Aorta (tissue), 5 donors: ENCODE measurements at regions not wholly inside any gene's neighbourhood (a gene's known extent, or its start where the extent isn't known, plus 50 kb on each side); places are given as distances from the start of the nearest gene placed in this dataset.
A peak's percentile ranks its signal among the peaks of the same experiment; 100 is the strongest.
"Not testable (repeated sequence)": the region's sequence is repeated elsewhere in the genome, so short reads cannot be mapped to it uniquely, and the experiment has no call there.

Experiments used
- ATAC-seq: fragments of 200-7000 bp; cut with Tn5 transposase; one replicate; pipeline ENCODE4 v1.9.1; 2022; ENCODE audit warnings: moderate library complexity; ENCODE audit not compliant: low FRiP score
- DNase-seq, 2 donors: peaks; one replicate each; pipeline ENCODE4 v3.0.0-alpha.2; 2020
- H3K27ac ChIP-seq, 2 donors: one replicate each; pipeline ENCODE4 v1.5.1; 2013; ENCODE audit warnings: low read length in 2 of 2, mild to moderate bottlenecking in 2 of 2, moderate library complexity in 2 of 2, control low read depth in 1 of 2, inconsistent platforms in 1 of 2, low read depth in 1 of 2
- H3K27me3 ChIP-seq, 2 donors: one replicate each; pipeline ENCODE4 v1.6.1; 2013; ENCODE audit warnings: control low read depth in 1 of 2, low read length in 1 of 2, mild to moderate bottlenecking in 1 of 2, moderate library complexity in 1 of 2; ENCODE audit not compliant: insufficient read depth in 2 of 2, control insufficient read depth in 1 of 2
- H3K36me3 ChIP-seq, 2 donors: one replicate each; pipeline ENCODE4 v1.6.1; 2013; ENCODE audit warnings: control low read depth in 1 of 2, low read length in 1 of 2, mild to moderate bottlenecking in 1 of 2; ENCODE audit not compliant: insufficient read depth in 2 of 2, control insufficient read depth in 1 of 2
- H3K4me1 ChIP-seq, 2 donors: one replicate each; pipeline ENCODE4 v1.6.1; 2013; ENCODE audit warnings: low read length in 2 of 2, control low read depth in 1 of 2, mild to moderate bottlenecking in 1 of 2, moderate library complexity in 1 of 2; ENCODE audit not compliant: insufficient read depth in 2 of 2, control insufficient read depth in 1 of 2
- H3K4me3 ChIP-seq, 2 donors: one replicate each; pipeline ENCODE4 v1.5.1; 2013; ENCODE audit warnings: low read length in 2 of 2, control low read depth in 1 of 2, mild to moderate bottlenecking in 1 of 2
- H3K9me3 ChIP-seq: one replicate; pipeline ENCODE4 v1.6.1; 2013; ENCODE audit warnings: mild to moderate bottlenecking, low read length; ENCODE audit not compliant: control insufficient read depth
- WGBS, 2 donors: extraction: QIAGEN DNeasy Blood & Tissue Kit; methylation state at CpG; one replicate each; pipeline ENCODE4 v1.1.7; 2013; 5-methylcytosine and 5-hydroxymethylcytosine counted together
- intact Hi-C, 2 donors: fragments of 100-400 bp; cut with DNase I; formaldehyde crosslinking; loops; one replicate each; pipeline versions ENCODE4 v1.14.2 to v1.15.0; 2022
- donor health status: healthy with polysubstance abuse.
- donor health status: Bipolar disorder and iron deficiency.
- donor health status: DM: no; HTN: no; CAD: no.
- donor health status: DM: no; HTN: no; CAD: no.
- donor health status: DM: yes; HTN: yes; CAD: no.

DNA sequence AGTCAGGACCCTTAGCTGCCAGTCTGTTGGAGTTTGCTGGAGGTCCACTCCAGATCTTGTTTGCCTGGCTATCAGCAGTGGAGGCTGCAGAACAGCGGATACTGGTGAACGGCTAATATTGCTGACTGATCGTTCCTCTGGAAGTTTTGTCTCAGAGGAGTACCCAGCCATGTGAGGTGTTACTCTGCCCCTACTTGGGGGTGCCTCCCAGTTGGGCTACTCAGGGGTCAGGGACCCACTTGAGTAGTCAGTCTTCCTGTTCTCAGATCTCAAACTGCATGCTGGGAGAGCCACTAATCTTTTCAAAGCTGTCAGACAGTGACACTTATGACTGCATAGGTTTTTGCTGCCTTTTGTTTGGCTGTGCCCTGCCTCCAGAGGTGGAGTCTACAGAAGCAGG, 160.5 kb downstream of the OR4A47 start:
- H3K9me3 ChIP-seq, H3K36me3 ChIP-seq: not testable (repeated sequence)
- WGBS, 2 donors, result 89 to 97% methylated on average over 3 of the region's 3 CpGs

DNA sequence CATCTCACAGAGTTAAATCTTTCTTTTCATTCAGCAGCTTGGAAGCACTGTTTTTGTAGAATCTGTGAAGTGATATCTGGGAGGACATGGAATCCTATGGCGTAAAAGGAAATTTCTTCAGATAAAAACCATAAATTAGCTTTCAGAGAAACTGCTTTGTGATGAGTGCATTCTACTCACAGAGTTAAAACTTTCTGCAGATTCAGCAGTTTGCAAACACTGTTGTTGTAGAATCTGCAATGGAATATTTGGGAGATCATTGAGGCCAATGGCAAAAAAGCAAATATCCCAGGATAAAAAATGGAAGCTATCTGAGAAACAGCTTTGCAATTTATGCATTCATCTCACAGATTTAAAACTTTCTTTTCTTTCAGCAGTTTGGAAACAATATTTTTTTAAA, 180.6 kb downstream of the OR4A47 start:
- intact Hi-C loops, result no loop called here
- Histone ChIP-seq H3K4me1 (no peaks in the 10 kb centered on the region), H3K27me3 (no peaks in the 10 kb centered on the region), H3K9me3 (no peaks in the 10 kb centered on the region), H3K36me3 (no peaks in the 10 kb centered on the region), H3K4me3 (no peak overlapping the region), H3K27ac (no peak overlapping the region)
- WGBS, 2 donors, result 77 to 82% methylated on average over 1 of the region's 1 CpG
- no peak for DNase-seq
- ATAC-seq, result no peak

More for the DNA sequence above, 160.5 kb downstream of the OR4A47 start:
- H3K27ac ChIP-seq, intact Hi-C loops, H3K4me1 ChIP-seq, H3K4me3 ChIP-seq, DNase-seq, H3K27me3 ChIP-seq, ATAC-seq: not testable (repeated sequence)

GRCh38 chr11:48675945-48676344, 187.4 kb downstream of the OR4A47 start:
- H3K9me3 ChIP-seq, result no peaks in the 10 kb centered on the region

DNA sequence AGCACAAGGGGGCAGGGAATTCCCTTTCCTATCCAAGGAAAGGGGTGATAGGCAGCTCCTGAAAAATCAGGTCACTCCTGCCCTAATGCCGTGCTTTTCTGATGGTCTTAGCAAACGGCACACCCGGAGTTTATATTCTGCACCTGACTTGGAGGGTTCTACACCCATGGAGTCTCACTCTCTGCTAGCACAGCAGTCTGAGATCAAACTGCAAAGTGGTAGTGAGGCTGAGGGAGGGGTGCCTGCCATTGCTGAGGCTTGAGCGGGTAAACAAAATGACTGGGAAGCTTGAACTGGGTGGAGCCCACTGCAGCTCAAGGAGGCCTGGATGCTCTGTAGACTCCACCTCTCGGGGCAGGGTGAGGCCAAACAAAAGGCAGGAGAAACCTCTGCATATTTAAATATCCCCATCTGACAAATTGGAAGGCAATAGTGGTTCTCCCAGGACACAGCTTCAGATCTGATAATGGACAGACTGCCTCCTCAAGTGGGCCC, 194.7 kb downstream of the OR4A47 start:
- DNase-seq, result peak in 1 of 2 donors; percentile 15
- Histone ChIP-seq H3K36me3 (no peaks in the 10 kb centered on the region), H3K27me3 (no peaks in the 10 kb centered on the region), H3K4me3 (no peak overlapping the region), H3K9me3 (no peaks in the 10 kb centered on the region), H3K27ac (no peak overlapping the region), H3K4me1 (no peaks in the 10 kb centered on the region)
- no peak for ATAC-seq
- whole genome bisulfite sequencing, 2 donors, result 46 to 47% methylated on average over 5 of the region's 5 CpGs
- intact Hi-C loops, result no loop called here

More at GRCh38 chr11:48675945-48676344, 187.4 kb downstream of the OR4A47 start:
- Histone ChIP-seq H3K4me1 (no peaks in the 10 kb centered on the region), H3K27me3 (no peaks in the 10 kb centered on the region), H3K4me3 (no peak overlapping the region), H3K27ac (no peak overlapping the region), H3K36me3 (no peaks in the 10 kb centered on the region)
- WGBS, 2 donors, result 83% methylated on average over 3 of the region's 3 CpGs
- DNase-seq (no peak), ATAC-seq (no peak)
- intact Hi-C loops, result no loop called here

- H3K4me3 ChIP-seq, ATAC-seq, H3K36me3 ChIP-seq, H3K9me3 ChIP-seq, H3K4me1 ChIP-seq, H3K27me3 ChIP-seq, H3K27ac ChIP-seq, intact Hi-C loops: not testable (repeated sequence)
- peak in 1 of 2 donors; percentile 12 for DNase-seq
- WGBS, 2 donors, result 57 to 71% methylated on average over 5 of the region's 5 CpGs
These were observed 240.9 kb downstream of the OR4A47 start for GRCh38 chr11:48729503-48729902.

- H3K27ac ChIP-seq, H3K9me3 ChIP-seq, intact Hi-C loops, ATAC-seq, H3K4me1 ChIP-seq, H3K27me3 ChIP-seq, H3K4me3 ChIP-seq, H3K36me3 ChIP-seq, DNase-seq: not testable (repeated sequence)
- 74 to 81% methylated on average over 10 of the region's 10 CpGs for WGBS, 2 donors
These were observed 233.6 kb downstream of the TRIM51G start for GRCh38 chr11:48750081-48750480.
